Skeletal muscle tissue (tissue), 3 donors: ENCODE measurements at regions not wholly inside any gene's neighbourhood (a gene's known extent, or its start where the extent isn't known, plus 50 kb on each side); places are given as distances from the start of the nearest gene placed in this dataset.

Experiments
- H3K27ac ChIP-seq: one replicate; pipeline ENCODE4 v1.7.0; 2013; ENCODE audit warnings: mild to moderate bottlenecking, low read depth, low read length, inconsistent platforms
- H3K27me3 ChIP-seq, 3 donors: one replicate each; pipeline ENCODE4 v1.7.0; 2013; ENCODE audit warnings: low read length in 3 of 3; ENCODE audit not compliant: control insufficient read depth in 3 of 3, insufficient read depth in 3 of 3
- H3K36me3 ChIP-seq, 3 donors: one replicate each; pipeline ENCODE4 v1.7.0; 2013; ENCODE audit warnings: low read length in 3 of 3; ENCODE audit not compliant: control insufficient read depth in 3 of 3, insufficient read depth in 3 of 3
- H3K4me1 ChIP-seq, 3 donors: one replicate each; pipeline ENCODE4 v1.7.0; 2013; ENCODE audit warnings: low read length in 3 of 3, mild to moderate bottlenecking in 3 of 3; ENCODE audit not compliant: control insufficient read depth in 3 of 3, insufficient read depth in 3 of 3
- H3K4me3 ChIP-seq, 3 donors: one replicate each; pipeline ENCODE4 v1.7.0; 2013; ENCODE audit warnings: low read length in 3 of 3
- H3K9ac ChIP-seq, 3 donors: one replicate each; pipeline ENCODE4 v1.7.0; 2013; ENCODE audit warnings: low read length in 3 of 3, mild to moderate bottlenecking in 3 of 3, moderate library complexity in 2 of 3, low read depth in 1 of 3
- H3K9me3 ChIP-seq, 3 donors: one replicate each; pipeline ENCODE4 v1.7.0; 2013; ENCODE audit warnings: low read length in 3 of 3; ENCODE audit not compliant: control insufficient read depth in 3 of 3
- donor health status: Osteomylitis.

GRCh38 chr5:136682986-136683385 is 317.6 kb upstream of the TRPC7 start:
- no peak overlapping the region for H3K9ac ChIP-seq
- H3K36me3 ChIP-seq, result no peaks in the 10 kb centered on the region
- no peaks in the 10 kb centered on the region for H3K27me3 ChIP-seq
- peaks cover 0 to 2% (median 0%) of the 10 kb centered on the region in 3 donors for H3K9me3 ChIP-seq
- no peak overlapping the region for H3K4me3 ChIP-seq
- no peaks in the 10 kb centered on the region for H3K4me1 ChIP-seq
- no peak overlapping the region for H3K27ac ChIP-seq

GRCh38 chr5:136679233-136679632 is 313.9 kb upstream of the TRPC7 start:
- H3K36me3 ChIP-seq, result no peaks in the 10 kb centered on the region

GRCh38 chr5:136677217-136677616 is 311.9 kb upstream of the TRPC7 start:
- Histone ChIP-seq H3K4me3 (no peak overlapping the region), H3K27ac (no peak overlapping the region), H3K27me3 (no peaks in the 10 kb centered on the region), H3K9ac (no peak overlapping the region), H3K9me3 (no peaks in the 10 kb centered on the region), H3K4me1 (peaks cover 0 to 11% (median 4%) of the 10 kb centered on the region in 3 donors), H3K36me3 (no peaks in the 10 kb centered on the region)

More at GRCh38 chr5:136679233-136679632, 313.9 kb upstream of the TRPC7 start:
- Histone ChIP-seq H3K9me3 (no peaks in the 10 kb centered on the region), H3K27me3 (no peaks in the 10 kb centered on the region), H3K27ac (no peak overlapping the region), H3K4me3 (no peak overlapping the region), H3K4me1 (peaks cover 0 to 6% (median 0%) of the 10 kb centered on the region in 3 donors), H3K9ac (no peak overlapping the region)

GRCh38 chr5:136676685-136677084 is 311.3 kb upstream of the TRPC7 start:
- H3K4me1 ChIP-seq, result peaks cover 0 to 11% (median 4%) of the 10 kb centered on the region in 3 donors
- H3K9me3 ChIP-seq, result no peaks in the 10 kb centered on the region
- no peak overlapping the region for H3K27ac ChIP-seq
- H3K36me3 ChIP-seq, result no peaks in the 10 kb centered on the region
- no peak overlapping the region for H3K4me3 ChIP-seq
- H3K9ac ChIP-seq, result no peak overlapping the region
- no peaks in the 10 kb centered on the region for H3K27me3 ChIP-seq

GRCh38 chr5:136675769-136676168 is 310.4 kb upstream of the TRPC7 start:
- H3K27ac ChIP-seq, result no peak overlapping the region
- H3K27me3 ChIP-seq, result no peaks in the 10 kb centered on the region
- H3K9me3 ChIP-seq, result no peaks in the 10 kb centered on the region
- peaks cover 0 to 11% (median 4%) of the 10 kb centered on the region in 3 donors for H3K4me1 ChIP-seq
- H3K36me3 ChIP-seq, result no peaks in the 10 kb centered on the region
- no peak overlapping the region for H3K4me3 ChIP-seq
- H3K9ac ChIP-seq, result no peak overlapping the region

GRCh38 chr5:136674178-136674577 is 308.8 kb upstream of the TRPC7 start:
- H3K27me3 ChIP-seq, result no peaks in the 10 kb centered on the region
- no peaks in the 10 kb centered on the region for H3K36me3 ChIP-seq
- peaks cover 0 to 11% (median 4%) of the 10 kb centered on the region in 3 donors for H3K4me1 ChIP-seq
- peak overlapping the region; percentile 30 for H3K27ac ChIP-seq
- peak overlapping the region in 1 of 3 donors; percentile 16 for H3K9ac ChIP-seq
- H3K4me3 ChIP-seq, result no peak overlapping the region
- no peaks in the 10 kb centered on the region for H3K9me3 ChIP-seq

GRCh38 chr5:136667789-136668188 is 302.4 kb upstream of the TRPC7 start:
- Histone ChIP-seq H3K27ac (no peak overlapping the region), H3K36me3 (no peaks in the 10 kb centered on the region), H3K4me1 (no peaks in the 10 kb centered on the region), H3K9me3 (no peaks in the 10 kb centered on the region), H3K9ac (no peak overlapping the region), H3K4me3 (no peak overlapping the region), H3K27me3 (no peaks in the 10 kb centered on the region)

GRCh38 chr5:136666970-136667620 is 301.8 kb upstream of the TRPC7 start:
- Histone ChIP-seq H3K4me3 (no peak overlapping the region), H3K27ac (no peak overlapping the region), H3K9ac (no peak overlapping the region), H3K36me3 (no peaks in the 10 kb centered on the region), H3K4me1 (no peaks in the 10 kb centered on the region), H3K9me3 (no peaks in the 10 kb centered on the region), H3K27me3 (no peaks in the 10 kb centered on the region)

- no peaks in the 10 kb centered on the region for H3K36me3 ChIP-seq
- H3K27me3 ChIP-seq, result no peaks in the 10 kb centered on the region
- H3K4me1 ChIP-seq, result no peaks in the 10 kb centered on the region
Observed at GRCh38 chr5:136665331-136665730, 300.0 kb upstream of the TRPC7 start.

GRCh38 chr5:136661026-136661425 is 295.7 kb upstream of the TRPC7 start:
- H3K4me3 ChIP-seq, result no peak overlapping the region
- no peaks in the 10 kb centered on the region for H3K9me3 ChIP-seq
- H3K36me3 ChIP-seq, result no peaks in the 10 kb centered on the region
- no peak overlapping the region for H3K9ac ChIP-seq
- no peaks in the 10 kb centered on the region for H3K4me1 ChIP-seq
- H3K27me3 ChIP-seq, result no peaks in the 10 kb centered on the region
- no peak overlapping the region for H3K27ac ChIP-seq

More at GRCh38 chr5:136665331-136665730, 300.0 kb upstream of the TRPC7 start:
- H3K9ac ChIP-seq, result no peak overlapping the region
- no peak overlapping the region for H3K27ac ChIP-seq
- H3K9me3 ChIP-seq, result no peaks in the 10 kb centered on the region
- no peak overlapping the region for H3K4me3 ChIP-seq
